GM23248 (cell line): ENCODE measurements at regions not wholly inside any gene's neighbourhood (a gene's known extent, or its start where the extent isn't known, plus 50 kb on each side); places are given as distances from the start of the nearest gene placed in this dataset.

Source experiments
- DNase-seq: peaks from one replicate; pipeline ENCODE4 v3.0.0-alpha.2; 2015
- H2AFZ ChIP-seq: fragments of 200-600 bp; sonication (generic); 2 replicates; pipeline ENCODE4 v1.6.1; 2016; ENCODE audit warnings: antibody characterized with exemption
- H3F3A ChIP-seq: fragments of 200-600 bp; sonication (generic); 2 replicates; pipeline ENCODE4 v1.6.1; 2016; ENCODE audit warnings: mild to moderate bottlenecking, antibody characterized with exemption, mixed run types; ENCODE audit not compliant: insufficient read depth
- H3K27ac ChIP-seq: fragments of 200-600 bp; sonication (generic); 2 replicates; pipeline ENCODE4 v1.5.1; 2016; ENCODE audit warnings: mild to moderate bottlenecking
- H3K27me3 ChIP-seq: fragments of 200-600 bp; sonication (generic); replicated peaks from 2 replicates; pipeline ENCODE4 v1.6.1; 2016; ENCODE audit warnings: mild to moderate bottlenecking; ENCODE audit not compliant: insufficient read depth
- H3K36me3 ChIP-seq: fragments of 200-600 bp; sonication (generic); 2 replicates; pipeline ENCODE4 v1.6.1; 2016; ENCODE audit warnings: low read depth, mild to moderate bottlenecking
- H3K4me1 ChIP-seq: fragments of 200-600 bp; sonication (generic); 2 replicates; pipeline ENCODE4 v1.6.1; 2016; ENCODE audit warnings: mild to moderate bottlenecking; ENCODE audit not compliant: insufficient read depth
- H3K4me2 ChIP-seq: fragments of 200-600 bp; sonication (generic); one replicate; pipeline ENCODE4 v1.6.1; 2016; ENCODE audit warnings: mild to moderate bottlenecking; ENCODE audit not compliant: unreplicated experiment
- H3K4me3 ChIP-seq: fragments of 200-600 bp; sonication (generic); 2 replicates; pipeline ENCODE4 v1.5.1; 2016; ENCODE audit warnings: mild to moderate bottlenecking
- H3K79me2 ChIP-seq: fragments of 200-600 bp; sonication (generic); 2 replicates; pipeline ENCODE4 v1.6.1; 2016; ENCODE audit warnings: mild to moderate bottlenecking; ENCODE audit not compliant: insufficient read depth
- H3K9ac ChIP-seq: fragments of 200-600 bp; sonication (generic); 2 replicates; pipeline ENCODE4 v1.6.1; 2016; ENCODE audit warnings: mild to moderate bottlenecking
- H3K9me2 ChIP-seq: fragments of 200-600 bp; sonication (generic); 2 replicates; pipeline ENCODE4 v1.6.1; 2016; ENCODE audit warnings: mixed run types, mild to moderate bottlenecking, moderate library complexity; ENCODE audit not compliant: insufficient read depth
- H3K9me3 ChIP-seq: fragments of 200-600 bp; sonication (generic); one replicate; pipeline ENCODE4 v1.6.1; 2017; ENCODE audit warnings: low read depth
- H4K20me1 ChIP-seq: fragments of 200-600 bp; sonication (generic); 2 replicates; pipeline ENCODE4 v1.6.0; 2016; ENCODE audit not compliant: insufficient read depth
- EZH2 ChIP-seq: fragments of 200-600 bp; sonication (generic); IDR thresholded peaks from 2 replicates; pipeline ENCODE4 v1.6.1; 2018; ENCODE audit warnings: antibody characterized with exemption, mild to moderate bottlenecking; ENCODE audit not compliant: insufficient read depth, poor library complexity, severe bottlenecking
- EZH2phosphoT487 ChIP-seq: fragments of 200-600 bp; sonication (generic); IDR thresholded peaks from 2 replicates; pipeline ENCODE4 v1.6.1; 2018; ENCODE audit warnings: antibody characterized with exemption, moderate library complexity, mild to moderate bottlenecking, low read depth; ENCODE audit not compliant: insufficient read depth
- WGBS, 2 experiments: methylation state at CpG; one replicate each; pipeline ENCODE4 v1.1.6; 2015 to 2017; ENCODE audit warnings: low lambda C conversion rate in 2 of 2, low coverage in 1 of 2; ENCODE audit errors: missing lambda C conversion rate in 2 of 2; 5-methylcytosine and 5-hydroxymethylcytosine counted together
- in situ Hi-C: fragments of 300-500 bp; cut with MboI; formaldehyde crosslinking; loops from 2 replicates; pipeline ENCODE4 v1.15.0; 2020

DNA sequence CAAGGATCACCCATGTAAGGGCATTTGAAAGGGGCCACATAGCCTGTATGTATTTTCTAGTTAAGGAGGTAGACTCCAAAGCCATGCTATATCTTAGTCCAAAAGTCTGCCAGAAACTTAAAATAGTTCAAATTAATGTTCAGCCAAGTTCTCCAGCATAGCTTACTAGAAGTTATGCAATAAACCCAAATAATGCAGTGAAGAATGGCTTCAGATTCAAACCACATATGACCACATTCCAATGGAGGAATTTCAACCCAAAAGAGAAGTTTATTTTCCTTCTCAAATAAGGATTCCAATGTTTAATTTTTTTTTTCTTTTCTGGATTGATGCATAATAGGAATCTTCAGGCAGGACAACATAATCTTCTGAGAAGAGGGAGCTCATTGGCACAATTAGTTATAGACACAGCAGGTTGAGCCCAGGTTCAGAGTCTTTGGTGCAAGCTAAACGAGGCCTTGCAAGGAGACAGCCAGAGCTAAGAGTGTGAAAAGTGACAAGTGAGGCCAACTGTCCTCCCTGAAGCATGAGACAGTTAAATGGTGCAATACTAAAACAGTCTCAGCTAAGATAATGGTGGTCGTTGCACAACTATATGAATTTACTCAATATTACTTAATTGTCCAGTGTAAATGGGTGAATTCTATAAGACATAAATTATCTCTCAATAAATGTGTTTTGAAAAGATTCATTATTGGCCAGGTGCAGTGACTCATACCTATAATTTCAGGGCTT, 598.8 kb upstream of the CDH4 start:
- Histone ChIP-seq H3K4me1 (peaks cover 6% of the 10 kb centered on the region; the same call in 1 of the 2 replicates), H3K79me2 (no peaks in the 10 kb centered on the region), H3K9me3 (no peaks in the 10 kb centered on the region), H3K36me3 (no peaks in the 10 kb centered on the region), H3K27me3 (no peaks in the 10 kb centered on the region), H2AFZ (no peak overlapping the region), H3K4me3 (no peak overlapping the region), H3K27ac (no peak overlapping the region), H3K4me2 (no peak overlapping the region), H4K20me1 (no peaks in the 10 kb centered on the region), H3K9ac (no peak overlapping the region), H3K9me2 (no peaks in the 10 kb centered on the region), H3F3A (no peaks in the 10 kb centered on the region)
- peak; percentile 41 for DNase-seq
- in situ Hi-C loops = no loop called here
- TF ChIP-seq EZH2phosphoT487 = no peak
- TF ChIP-seq EZH2 = no peak
- WGBS, 2 experiments = 2% methylated on average over 2 of the region's 2 CpGs

- Histone ChIP-seq H3K36me3 (no peaks in the 10 kb centered on the region), H2AFZ (no peak overlapping the region), H3K9me2 (no peaks in the 10 kb centered on the region), H3K4me1 (no peaks in the 10 kb centered on the region), H3K9me3 (no peaks in the 10 kb centered on the region), H3K27ac (no peak overlapping the region), H3K4me3 (no peak overlapping the region), H3K79me2 (no peaks in the 10 kb centered on the region), H3F3A (no peaks in the 10 kb centered on the region), H3K9ac (no peak overlapping the region), H3K4me2 (no peak overlapping the region), H4K20me1 (no peaks in the 10 kb centered on the region), H3K27me3 (no peaks in the 10 kb centered on the region; the same call in 1 of the 2 replicates)
- 16 to 19% methylated on average over 13 of the region's 13 CpGs for WGBS, 2 experiments
- no peak for DNase-seq
- in situ Hi-C loops = no loop called here
- TF ChIP-seq EZH2 (no peak), EZH2phosphoT487 (no peak)
These were observed 593.4 kb upstream of the CDH4 start for GRCh38 chr20:60658681-60659080.

DNA sequence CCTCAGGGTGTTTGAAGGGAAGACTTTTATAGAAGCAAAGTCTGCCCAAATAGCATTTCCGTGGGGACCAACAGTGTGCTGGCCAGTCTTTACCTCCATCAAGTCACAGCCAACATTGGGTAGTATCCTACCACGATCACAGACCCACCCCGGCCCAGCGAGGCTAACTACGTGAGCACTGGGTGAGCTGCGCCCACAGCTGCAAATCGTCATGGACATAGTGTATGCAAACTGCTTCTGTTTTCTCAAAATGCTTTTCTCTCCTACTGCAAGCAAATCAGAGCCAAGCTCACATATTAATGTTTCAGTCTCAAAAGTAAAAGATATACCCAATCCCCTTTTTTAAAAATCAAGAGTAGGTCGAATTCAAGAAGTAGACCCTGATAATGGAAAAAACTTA, 592.8 kb upstream of the CDH4 start:
- no peak for TF ChIP-seq EZH2phosphoT487
- no peak for TF ChIP-seq EZH2
- no peak overlapping the region for H2AFZ ChIP-seq
- no peaks in the 10 kb centered on the region for H3K79me2 ChIP-seq
- H4K20me1 ChIP-seq = no peaks in the 10 kb centered on the region
- 39 to 45% methylated on average over 8 of the region's 8 CpGs for WGBS, 2 experiments
- no peak overlapping the region for H3K4me2 ChIP-seq
- H3K9me3 ChIP-seq = no peaks in the 10 kb centered on the region
- no peak overlapping the region for H3K9ac ChIP-seq
- no peaks in the 10 kb centered on the region for H3K36me3 ChIP-seq
- no peak overlapping the region for H3K27ac ChIP-seq
- no peaks in the 10 kb centered on the region for H3F3A ChIP-seq
- H3K27me3 ChIP-seq = no peaks in the 10 kb centered on the region; the same call in 1 of the 2 replicates
- H3K9me2 ChIP-seq = no peaks in the 10 kb centered on the region
- in situ Hi-C loops = no loop called here
- no peak for DNase-seq
- H3K4me3 ChIP-seq = no peak overlapping the region
- H3K4me1 ChIP-seq = no peaks in the 10 kb centered on the region

DNA sequence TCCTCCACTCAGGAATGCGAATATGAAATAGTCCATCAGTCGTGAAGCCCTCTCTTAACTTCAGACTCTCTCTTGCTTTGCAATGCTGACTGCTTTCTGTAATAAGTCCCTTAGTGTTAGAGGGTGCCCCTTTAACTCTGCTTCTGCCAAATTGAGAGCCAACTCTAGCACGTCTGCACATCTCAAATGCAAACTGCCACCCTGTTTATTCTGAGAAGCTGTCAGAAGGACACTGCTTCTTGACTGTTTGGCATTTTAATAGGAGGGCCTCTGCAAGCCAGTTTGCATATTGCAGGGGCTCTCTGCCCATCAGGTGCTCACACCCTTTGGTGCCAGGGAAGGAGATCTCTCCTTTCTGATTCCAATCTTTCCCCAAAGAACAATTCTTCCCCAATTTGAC, 589.8 kb upstream of the CDH4 start:
- H3K4me1 ChIP-seq = no peaks in the 10 kb centered on the region
- H3K27ac ChIP-seq = no peak overlapping the region
- H3K9me3 ChIP-seq = no peaks in the 10 kb centered on the region
- no peaks in the 10 kb centered on the region for H3K79me2 ChIP-seq
- H4K20me1 ChIP-seq = no peaks in the 10 kb centered on the region
- TF ChIP-seq EZH2phosphoT487 = no peak
- TF ChIP-seq EZH2 = no peak
- H3K27me3 ChIP-seq = no peaks in the 10 kb centered on the region; the same call in 1 of the 2 replicates
- no peaks in the 10 kb centered on the region for H3K36me3 ChIP-seq
- no peaks in the 10 kb centered on the region for H3K9me2 ChIP-seq
- H3K4me3 ChIP-seq = no peak overlapping the region
- H3F3A ChIP-seq = no peaks in the 10 kb centered on the region
- no peak overlapping the region for H3K9ac ChIP-seq
- H2AFZ ChIP-seq = no peak overlapping the region
- H3K4me2 ChIP-seq = no peak overlapping the region
- DNase-seq = no peak
- in situ Hi-C loops = no loop called here
- WGBS, 2 experiments = 14 to 16% methylated on average over 3 of the region's 3 CpGs
